Neural cell (in vitro differentiated cells): ENCODE measurements at regions not wholly inside any gene's neighbourhood (a gene's known extent, or its start where the extent isn't known, plus 50 kb on each side); places are given as distances from the start of the nearest gene placed in this dataset.

Source experiments
- H2AFZ ChIP-seq: fragments of 200-600, 300-800 bp; sonication (generic), shearing (Covaris generic); 2 replicates; pipeline ENCODE4 v1.6.0; 2014; ENCODE audit warnings: low read depth, mild to moderate bottlenecking, antibody characterized with exemption, low read length, moderate library complexity
- H3F3A ChIP-seq: fragments of 200-600 bp; shearing (Covaris generic); 2 replicates; pipeline ENCODE4 v1.6.1; 2016; ENCODE audit warnings: mild to moderate bottlenecking, moderate library complexity, mixed read lengths, antibody characterized with exemption, low read length; ENCODE audit not compliant: insufficient read depth, poor library complexity, severe bottlenecking
- H3K27ac ChIP-seq: fragments of 200-600, 300-800 bp; sonication (generic), shearing (Covaris generic); 2 replicates; pipeline ENCODE4 v1.5.1; 2014; ENCODE audit warnings: mild to moderate bottlenecking, low read length, moderate library complexity
- H3K27me3 ChIP-seq: fragments of 300-800, 200-600 bp; sonication (generic), shearing (Covaris generic); 2 replicates; pipeline ENCODE4 v1.6.0; 2014; ENCODE audit warnings: mild to moderate bottlenecking, low read depth, low read length, moderate library complexity; ENCODE audit not compliant: insufficient read depth
- H3K36me3 ChIP-seq: fragments of 300-800, 200-600 bp; sonication (generic), shearing (Covaris generic); 2 replicates; pipeline ENCODE4 v1.5.1; 2014; ENCODE audit warnings: mild to moderate bottlenecking, antibody characterized with exemption, low read length, moderate library complexity; ENCODE audit not compliant: insufficient read depth
- H3K4me2 ChIP-seq: fragments of 300-800, 200-600 bp; sonication (generic), shearing (Covaris generic); 2 replicates; pipeline ENCODE4 v1.6.0; 2014; ENCODE audit warnings: mild to moderate bottlenecking, low read length
- H3K4me3 ChIP-seq: fragments of 300-800, 200-600 bp; sonication (generic), shearing (Covaris generic); 2 replicates; pipeline ENCODE4 v1.5.1; 2014; ENCODE audit warnings: mild to moderate bottlenecking, low read length, moderate library complexity
- H3K79me2 ChIP-seq: fragments of 200-600 bp; shearing (Covaris generic); replicated peaks from 2 replicates; pipeline ENCODE4 v1.6.0; 2014; ENCODE audit warnings: mild to moderate bottlenecking, low read length, moderate library complexity; ENCODE audit not compliant: insufficient read depth
- H3K9ac ChIP-seq: fragments of 300-800, 200-600 bp; sonication (generic), shearing (Covaris generic); 2 replicates; pipeline ENCODE4 v1.6.1; 2016; ENCODE audit warnings: mild to moderate bottlenecking, low read length, mixed read lengths
- H3K9me2 ChIP-seq: fragments of 200-600 bp; shearing (Covaris generic); 2 replicates; pipeline ENCODE4 v1.6.1; 2016; ENCODE audit warnings: mild to moderate bottlenecking, low read length, mixed read lengths; ENCODE audit not compliant: insufficient read depth
- H3K9me3 ChIP-seq: fragments of 200-600, 300-800 bp; sonication (generic), shearing (Covaris generic); 2 replicates; pipeline ENCODE4 v1.6.1; 2016; ENCODE audit warnings: mild to moderate bottlenecking, mixed run types, low read length, moderate library complexity, mixed read lengths
- H4K20me1 ChIP-seq: fragments of 200-600 bp; shearing (Covaris generic); 2 replicates; pipeline ENCODE4 v1.6.1; 2016; ENCODE audit warnings: mild to moderate bottlenecking, mixed run types; ENCODE audit not compliant: insufficient read depth
- EP300 ChIP-seq: fragments of 450-650 bp; conservative IDR thresholded peaks from 2 replicates; pipeline ENCODE4 v1.6.1; 2014; ENCODE audit warnings: antibody characterized with exemption, mild to moderate bottlenecking, moderate library complexity; ENCODE audit not compliant: poor library complexity, severe bottlenecking
- EZH2 ChIP-seq: fragments of 200-600, 300-800 bp; shearing (Covaris generic), sonication (generic); IDR thresholded peaks from 2 replicates; pipeline ENCODE4 v1.6.1; 2014; ENCODE audit warnings: antibody characterized with exemption, low read length, borderline replicate concordance, mild to moderate bottlenecking; ENCODE audit not compliant: insufficient read depth, poor library complexity, severe bottlenecking
- MXI1 ChIP-seq: fragments of 450-650 bp; conservative IDR thresholded peaks from 2 replicates; pipeline ENCODE4 v1.6.1; 2014; ENCODE audit warnings: antibody characterized with exemption, mild to moderate bottlenecking; ENCODE audit not compliant: poor library complexity, severe bottlenecking
- POLR2AphosphoS5 ChIP-seq: IDR thresholded peaks from 2 replicates; pipeline ENCODE4 v1.6.1; 2012
- RAD21 ChIP-seq: fragments of 450-650 bp; conservative IDR thresholded peaks from 2 replicates; pipeline ENCODE4 v1.6.1; 2014; ENCODE audit warnings: antibody characterized with exemption, mild to moderate bottlenecking, moderate library complexity
- REST ChIP-seq: IDR thresholded peaks from 2 replicates; pipeline ENCODE4 v1.6.1; 2012; ENCODE audit warnings: borderline replicate concordance
- SMC3 ChIP-seq: fragments of 450-650 bp; conservative IDR thresholded peaks from 2 replicates; pipeline ENCODE4 v1.6.1; 2014; ENCODE audit warnings: antibody characterized with exemption, mild to moderate bottlenecking, moderate library complexity; ENCODE audit not compliant: poor library complexity
- TAF1 ChIP-seq: IDR thresholded peaks from 2 replicates; pipeline ENCODE4 v1.6.1; 2012; ENCODE audit warnings: low read depth
- TF ChIP-seq, protein P1 (sequence below): fragments of 450-650 bp; IDR thresholded peaks from 2 replicates; pipeline ENCODE4 v1.5.1; 2014; ENCODE audit warnings: antibody characterized with exemption, mild to moderate bottlenecking, moderate library complexity; ENCODE audit not compliant: poor library complexity, severe bottlenecking

DNA sequence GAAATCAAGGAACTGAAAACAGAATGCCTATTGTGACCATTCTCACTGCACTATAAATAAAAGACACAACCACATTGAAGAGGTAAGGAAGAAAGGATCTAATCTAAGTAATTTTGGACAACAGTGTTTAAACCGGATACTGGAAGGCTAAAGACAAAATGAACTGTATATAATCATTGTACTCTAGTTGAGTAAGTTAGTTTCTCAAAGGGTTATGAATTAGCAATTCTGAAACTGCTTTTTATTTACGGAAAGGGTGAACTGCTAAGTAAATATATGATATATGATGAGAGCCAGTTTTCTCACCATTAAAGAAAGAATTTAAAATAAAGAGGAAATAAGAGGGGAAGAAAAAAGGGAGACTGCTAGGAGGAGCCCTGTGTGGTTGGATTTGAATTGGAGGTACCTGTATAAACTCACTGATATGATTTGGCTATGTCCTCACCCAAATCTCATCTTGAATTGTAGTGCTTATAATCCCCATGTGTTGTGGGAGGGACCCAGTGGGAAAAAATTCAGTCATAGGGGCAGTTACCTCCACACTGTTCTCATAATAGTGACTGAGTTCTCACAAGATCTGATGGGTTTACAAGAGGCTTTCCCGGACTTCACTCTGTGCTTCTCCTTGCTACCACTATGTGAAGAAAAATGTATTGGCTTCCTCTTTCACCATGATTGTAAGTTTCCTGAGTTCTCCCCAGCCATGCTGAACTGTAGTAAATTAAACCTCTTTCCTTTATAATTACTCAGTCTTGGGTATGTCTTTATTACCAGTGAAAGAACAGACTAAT lies 607.7 kb downstream of the PYDC2 start:
- Histone ChIP-seq H3K9me2 (no peaks in the 10 kb centered on the region), H3K79me2 (no peaks in the 10 kb centered on the region), H3K4me2 (no peak overlapping the region), H2AFZ (no peak overlapping the region), H3K27me3 (no peaks in the 10 kb centered on the region), H4K20me1 (no peaks in the 10 kb centered on the region), H3K9me3 (no peaks in the 10 kb centered on the region), H3K9ac (no peak overlapping the region), H3K27ac (no peak overlapping the region), H3K4me3 (no peak overlapping the region), H3F3A (no peaks in the 10 kb centered on the region), H3K36me3 (no peaks in the 10 kb centered on the region)
- no peak for TF ChIP-seq SMC3
- TF ChIP-seq MXI1 = no peak
- no peak for TF ChIP-seq RAD21
- no peak for TF ChIP-seq TAF1
- TF ChIP-seq POLR2AphosphoS5 = no peak
- TF ChIP-seq REST = no peak

- Histone ChIP-seq H3K9me3 (no peaks in the 10 kb centered on the region), H3F3A (no peaks in the 10 kb centered on the region), H3K4me2 (no peak overlapping the region), H3K4me3 (no peak overlapping the region), H3K79me2 (no peaks in the 10 kb centered on the region), H3K9me2 (no peaks in the 10 kb centered on the region), H3K36me3 (no peaks in the 10 kb centered on the region), H3K27me3 (no peaks in the 10 kb centered on the region), H3K9ac (no peak overlapping the region), H4K20me1 (no peaks in the 10 kb centered on the region), H2AFZ (no peak overlapping the region), H3K27ac (no peak overlapping the region)
- TF ChIP-seq RAD21 (no peak), TAF1 (no peak), SMC3 (no peak), MXI1 (no peak), POLR2AphosphoS5 (no peak), EP300 (no peak), EZH2 (no peak), REST (no peak)
- TF ChIP-seq, protein P1, sequence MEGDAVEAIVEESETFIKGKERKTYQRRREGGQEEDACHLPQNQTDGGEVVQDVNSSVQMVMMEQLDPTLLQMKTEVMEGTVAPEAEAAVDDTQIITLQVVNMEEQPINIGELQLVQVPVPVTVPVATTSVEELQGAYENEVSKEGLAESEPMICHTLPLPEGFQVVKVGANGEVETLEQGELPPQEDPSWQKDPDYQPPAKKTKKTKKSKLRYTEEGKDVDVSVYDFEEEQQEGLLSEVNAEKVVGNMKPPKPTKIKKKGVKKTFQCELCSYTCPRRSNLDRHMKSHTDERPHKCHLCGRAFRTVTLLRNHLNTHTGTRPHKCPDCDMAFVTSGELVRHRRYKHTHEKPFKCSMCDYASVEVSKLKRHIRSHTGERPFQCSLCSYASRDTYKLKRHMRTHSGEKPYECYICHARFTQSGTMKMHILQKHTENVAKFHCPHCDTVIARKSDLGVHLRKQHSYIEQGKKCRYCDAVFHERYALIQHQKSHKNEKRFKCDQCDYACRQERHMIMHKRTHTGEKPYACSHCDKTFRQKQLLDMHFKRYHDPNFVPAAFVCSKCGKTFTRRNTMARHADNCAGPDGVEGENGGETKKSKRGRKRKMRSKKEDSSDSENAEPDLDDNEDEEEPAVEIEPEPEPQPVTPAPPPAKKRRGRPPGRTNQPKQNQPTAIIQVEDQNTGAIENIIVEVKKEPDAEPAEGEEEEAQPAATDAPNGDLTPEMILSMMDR = no peak
These were observed 617.0 kb downstream of the PYDC2 start for GRCh38 chr3:192077795-192078497.
